Activated CD4-positive, alpha-beta T cell treated with anti-CD3 and anti-CD28 coated beads for 24 hours (primary cell): ENCODE measurements at regions not wholly inside any gene's neighbourhood (a gene's known extent, or its start where the extent isn't known, plus 50 kb on each side); places are given as distances from the start of the nearest gene placed in this dataset.

ENCODE experiments used
- DNase-seq, 2 donors: peaks; one replicate each; pipeline ENCODE4 v3.0.0-alpha.2; 2020; ENCODE audit warnings: low read depth in 2 of 2

GRCh38 chr6:119655124-119655523 is 305.6 kb upstream of the MAN1A1 start:
- DNase-seq: no peak

- no peak for DNase-seq
Observed at GRCh38 chr6:119653329-119653728, 303.8 kb upstream of the MAN1A1 start.

GRCh38 chr6:119649531-119649930 is 300.0 kb upstream of the MAN1A1 start:
- DNase-seq: no peak

DNA sequence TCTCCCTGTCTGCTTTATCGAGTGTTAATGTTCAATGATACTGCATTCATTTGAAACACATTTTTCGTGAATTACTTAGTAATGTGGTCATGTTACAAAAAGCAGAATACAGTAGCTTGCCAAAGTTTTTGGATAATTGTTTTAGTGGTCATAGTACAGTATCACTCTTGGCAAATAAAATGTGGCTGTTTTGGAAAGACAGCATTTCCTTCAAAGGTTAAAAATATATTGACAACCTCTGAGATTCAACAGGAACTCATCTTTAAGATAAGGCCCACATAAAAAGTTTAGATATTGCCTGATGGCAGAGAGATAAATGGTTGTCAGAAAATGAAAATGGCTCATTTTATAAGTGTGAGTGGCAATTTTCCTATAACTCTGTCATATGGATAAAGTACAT is 297.7 kb upstream of the MAN1A1 start:
- DNase-seq: no peak

GRCh38 chr6:119643876-119644275 is 294.3 kb upstream of the MAN1A1 start:
- DNase-seq: no peak

GRCh38 chr6:119637768-119638167 is 288.2 kb upstream of the MAN1A1 start:
- no peak for DNase-seq

DNA sequence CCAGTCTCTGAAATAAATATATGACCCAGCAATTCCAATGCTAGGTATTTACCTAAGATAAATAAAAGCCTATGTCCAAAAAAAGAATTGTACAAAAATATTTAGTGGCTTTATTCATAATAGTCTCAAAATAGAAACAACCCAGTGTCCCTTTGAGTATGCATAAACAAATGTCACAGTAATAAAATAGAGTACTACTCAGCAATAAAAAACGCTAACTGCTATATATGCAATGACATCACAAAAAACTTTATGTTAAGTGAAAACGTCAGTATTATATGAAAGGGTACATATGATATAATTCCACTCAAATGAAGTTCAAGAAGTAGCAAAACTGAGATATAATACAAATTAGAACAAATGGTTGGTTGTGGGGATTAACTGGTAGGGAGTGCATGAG is 286.5 kb upstream of the MAN1A1 start:
- DNase-seq: no peak

- no peak for DNase-seq
Observed at GRCh38 chr6:119633461-119633860, 283.9 kb upstream of the MAN1A1 start.

GRCh38 chr6:119630561-119631192 is 281.1 kb upstream of the MAN1A1 start:
- DNase-seq: no peak

DNA sequence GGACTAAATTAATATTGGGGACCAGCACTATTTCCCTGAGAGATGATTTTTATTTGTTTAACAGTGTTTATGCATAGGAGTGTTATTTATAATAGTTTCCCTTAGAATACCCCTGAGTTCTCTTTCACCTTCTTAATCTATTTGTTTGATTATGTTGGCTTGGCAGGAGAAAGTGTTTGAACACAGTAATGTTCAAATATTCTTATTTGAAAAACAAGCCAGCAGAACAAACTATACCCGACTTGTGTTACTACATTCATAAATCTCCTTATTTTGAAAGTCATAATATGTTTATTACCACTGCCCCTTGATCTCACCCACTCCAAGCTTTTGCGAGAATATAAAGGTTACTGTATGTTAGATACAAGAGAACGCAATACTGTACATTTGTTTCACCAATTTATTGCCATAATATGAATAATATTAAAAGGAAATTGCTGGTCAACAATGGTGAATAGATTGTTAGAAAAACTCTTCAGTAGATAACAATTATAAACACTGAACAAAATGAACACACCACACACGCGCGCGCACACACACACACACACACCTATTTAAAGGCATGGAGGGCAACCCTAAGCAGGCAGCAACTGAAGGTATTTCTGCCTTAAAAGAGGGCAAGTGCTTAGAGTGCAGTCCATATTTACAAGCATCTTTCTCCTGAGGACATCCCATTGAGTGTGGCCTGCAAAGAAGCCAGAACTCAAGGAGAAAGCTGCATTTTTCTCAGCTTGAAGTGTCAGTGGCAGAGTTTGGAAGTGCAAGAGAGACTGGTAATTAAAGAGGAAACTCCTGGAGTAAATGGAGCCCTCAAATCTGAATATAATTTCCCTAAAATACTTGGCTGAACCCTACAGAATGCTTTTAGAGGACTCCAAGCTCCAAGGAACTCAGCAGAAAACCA is 279.4 kb upstream of the MAN1A1 start:
- DNase-seq: no peak

DNA sequence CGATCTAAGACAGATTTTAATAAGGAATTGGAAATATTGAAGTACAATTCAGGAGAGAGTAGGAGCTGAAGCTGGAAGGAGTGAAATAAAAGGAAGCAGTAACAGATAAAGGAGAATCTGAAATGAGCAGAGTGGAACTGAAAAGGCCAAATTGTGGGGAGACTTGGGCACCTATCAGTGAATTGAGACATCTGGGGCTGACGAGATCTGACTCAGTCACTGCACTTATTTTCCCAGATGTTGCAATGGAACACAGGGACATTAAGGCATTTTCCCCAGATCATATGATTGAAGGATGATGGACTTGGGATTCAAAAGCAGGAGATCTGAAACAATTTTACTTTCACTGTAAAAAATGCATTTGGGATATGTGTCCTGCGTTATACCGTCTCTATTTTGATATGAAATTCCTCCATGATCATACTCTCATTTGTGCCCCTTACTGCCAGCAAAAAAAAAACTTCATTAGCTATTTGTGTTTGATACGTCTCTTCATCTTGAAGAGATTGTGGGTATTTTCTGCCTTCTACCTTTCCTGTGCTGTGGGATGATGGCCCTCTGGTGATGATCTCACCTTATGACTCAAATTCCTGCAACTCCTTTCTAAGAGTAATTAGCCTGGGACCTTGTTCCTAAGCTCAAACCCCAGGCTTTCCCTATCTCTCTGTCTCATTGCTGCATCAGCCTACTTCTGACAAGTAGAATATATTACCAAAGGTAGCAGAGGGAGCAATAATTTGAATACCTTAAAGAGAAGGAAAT is 278.5 kb upstream of the MAN1A1 start:
- no peak for DNase-seq

DNA sequence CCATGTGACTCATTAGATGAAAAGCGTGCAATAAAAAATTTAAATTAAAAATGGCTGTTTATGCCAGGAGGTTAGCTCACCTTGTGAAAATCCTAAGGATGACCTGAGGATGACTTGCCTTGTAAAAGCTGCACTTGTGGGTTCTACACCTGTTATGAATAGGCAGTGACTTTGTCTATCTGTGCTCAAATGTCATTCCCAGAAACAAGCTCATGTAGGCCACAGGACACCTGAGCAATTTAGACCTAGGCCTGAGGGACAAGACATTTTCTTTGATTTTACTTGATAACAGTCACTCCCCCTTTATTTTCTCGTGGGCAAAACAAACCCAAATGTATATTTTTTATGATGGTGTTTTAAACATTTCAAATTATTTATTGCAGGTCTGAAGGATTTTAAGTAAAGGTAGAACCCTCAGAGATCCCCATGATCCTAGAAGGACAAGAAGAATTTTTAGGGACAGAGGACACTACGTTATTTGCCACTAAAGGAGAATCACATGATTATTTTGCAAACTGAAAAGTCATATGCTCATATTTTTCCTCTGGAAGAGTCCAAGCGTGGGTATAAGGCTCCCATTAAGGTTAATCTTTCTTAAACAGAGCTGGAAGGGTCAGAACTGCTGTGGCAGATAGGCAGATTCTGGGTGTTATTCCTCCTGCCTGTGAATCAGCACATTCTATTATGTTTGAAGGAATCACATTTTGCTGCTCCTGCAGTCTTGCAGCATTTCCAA is 277.5 kb upstream of the MAN1A1 start:
- DNase-seq: no peak

DNA sequence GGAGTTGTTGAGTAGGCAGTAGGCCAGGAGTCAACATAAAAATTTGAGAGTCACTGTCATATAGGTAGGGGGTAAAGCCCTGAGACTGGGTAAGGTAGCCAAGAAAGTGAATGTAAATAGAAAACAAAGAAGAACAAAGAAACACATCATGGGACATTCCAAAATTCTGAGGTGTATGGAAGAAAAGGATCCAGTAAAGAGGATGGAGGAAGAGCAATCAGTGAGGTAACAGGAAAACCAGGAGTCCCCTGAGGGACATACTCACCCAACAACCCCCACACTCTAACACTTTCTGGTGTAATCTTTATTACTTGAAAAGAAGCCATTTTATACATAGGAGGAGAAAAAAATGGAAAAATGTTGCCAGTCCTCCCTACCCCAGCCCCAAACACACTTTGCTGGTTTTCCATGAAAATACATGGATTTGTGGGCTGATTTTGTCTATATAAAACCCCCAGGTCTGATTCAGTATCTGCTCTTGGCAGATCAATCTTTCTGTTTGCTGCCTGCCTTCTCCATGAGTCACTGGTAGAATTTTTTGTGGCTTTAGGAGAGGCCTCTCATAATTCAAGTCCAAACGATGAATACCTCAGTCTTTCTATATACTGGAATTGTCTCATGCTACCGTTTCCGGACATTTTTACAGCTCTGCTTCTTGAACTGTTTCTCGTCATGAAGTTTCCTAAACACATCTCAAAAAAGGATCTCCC is 271.4 kb upstream of the MAN1A1 start:
- no peak for DNase-seq

- DNase-seq: no peak
Observed at GRCh38 chr6:119614138-119614537, 264.6 kb upstream of the MAN1A1 start.

DNA sequence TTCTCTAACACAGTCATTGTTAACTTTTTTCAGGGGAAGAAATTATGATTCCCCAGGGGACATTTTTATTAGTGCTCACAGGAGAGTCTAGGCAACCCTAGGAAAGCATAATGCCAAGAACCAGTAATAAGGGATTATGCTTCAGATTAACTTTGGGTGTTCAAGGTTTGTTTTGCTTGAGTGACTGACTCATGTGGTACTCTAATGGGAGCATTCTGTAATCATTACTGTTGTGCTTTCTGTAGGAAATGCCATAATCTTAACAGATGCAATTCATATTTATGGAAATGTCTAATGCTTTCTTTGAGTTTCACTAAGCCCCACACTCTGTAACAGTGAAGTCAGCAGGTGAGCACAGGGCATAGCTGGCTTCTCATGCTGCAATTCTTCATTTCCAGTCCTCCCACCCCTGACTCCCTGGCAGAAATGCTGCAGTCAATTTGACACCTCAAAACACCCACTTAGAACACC is 263.4 kb upstream of the MAN1A1 start:
- no peak for DNase-seq

DNA sequence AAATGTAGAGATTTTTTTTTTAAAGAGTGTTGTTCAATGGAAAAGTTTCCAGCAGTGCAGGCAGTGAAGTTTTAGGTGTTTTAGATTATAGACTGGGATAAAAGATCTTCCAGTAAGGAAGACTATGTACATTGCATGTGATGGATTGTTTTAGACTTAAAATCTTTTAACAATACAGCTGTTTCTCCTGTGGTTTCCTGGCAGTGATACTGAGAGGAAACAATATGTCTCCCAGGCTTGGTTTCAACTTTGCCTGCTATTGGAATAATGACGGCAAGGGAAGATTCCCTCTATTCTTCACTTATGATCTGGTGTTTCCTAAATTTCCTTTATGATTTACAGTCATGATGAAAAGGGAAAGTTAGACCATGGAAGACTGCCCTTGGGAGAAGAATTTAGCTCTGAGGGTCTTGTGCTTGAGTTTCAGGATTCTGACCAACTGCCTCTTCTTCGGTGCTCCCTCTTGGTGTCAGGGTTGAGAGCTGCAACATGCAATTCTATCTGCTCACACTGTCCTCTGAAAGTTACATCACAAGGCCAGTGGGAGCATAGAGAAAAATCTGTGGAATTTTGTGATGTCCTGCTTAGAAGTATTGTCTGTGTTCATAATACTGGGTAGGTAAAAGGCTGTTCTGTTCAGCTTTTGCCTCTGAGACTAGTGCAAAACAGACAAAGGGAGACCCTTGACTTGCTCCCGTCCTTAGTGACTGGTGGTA is 262.8 kb upstream of the MAN1A1 start:
- no peak for DNase-seq

DNA sequence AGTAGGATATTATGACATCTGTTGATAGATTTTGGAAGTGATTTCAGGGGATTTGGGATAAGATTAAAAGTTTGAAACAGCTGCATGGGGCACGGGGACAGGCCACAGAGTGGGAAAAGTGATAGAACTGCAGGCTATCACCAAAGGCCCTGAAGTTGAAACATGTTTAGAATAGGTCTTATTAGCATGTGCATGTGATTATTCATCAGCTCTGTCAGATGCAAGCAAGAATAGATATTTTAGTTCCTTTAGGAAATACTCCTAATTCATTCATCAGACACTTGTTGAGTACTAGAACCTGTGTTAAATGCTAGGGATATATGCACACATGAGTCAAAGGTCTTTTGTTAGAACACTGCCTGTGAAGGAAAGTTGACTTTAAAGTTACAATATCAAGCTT is 261.2 kb upstream of the MAN1A1 start:
- no peak for DNase-seq

DNA sequence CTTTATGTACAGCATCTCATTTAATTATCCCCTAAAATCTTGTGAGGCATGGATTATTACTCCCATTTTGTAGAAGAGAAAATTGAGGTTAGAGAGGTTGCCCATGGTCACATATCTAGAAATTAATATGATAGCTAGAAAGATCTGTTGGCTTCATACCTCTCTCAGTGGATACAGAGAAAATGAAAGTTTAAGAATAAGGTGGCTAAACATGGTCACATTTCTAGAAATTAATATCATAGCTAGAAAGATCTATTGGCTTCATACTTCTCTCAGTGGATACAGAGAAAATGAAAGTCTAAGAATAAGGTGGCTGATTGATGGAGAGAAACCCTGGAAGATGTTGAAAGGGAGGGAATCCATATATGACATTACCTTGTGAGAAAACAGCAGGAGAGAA is 260.7 kb upstream of the MAN1A1 start:
- DNase-seq: no peak

GRCh38 chr6:119609865-119610264 is 260.3 kb upstream of the MAN1A1 start:
- DNase-seq: no peak

- no peak for DNase-seq
Observed at GRCh38 chr6:119608994-119609393, 259.4 kb upstream of the MAN1A1 start.
